Ascending aorta (tissue), 2 donors: ENCODE measurements at regions not wholly inside any gene's neighbourhood (a gene's known extent, or its start where the extent isn't known, plus 50 kb on each side); places are given as distances from the start of the nearest gene placed in this dataset.

Experiments used
- DNase-seq, 2 donors: peaks; one replicate each; pipeline ENCODE4 v3.0.0-alpha.2; 2019; ENCODE audit warnings: low spot score in 2 of 2
- H3K27ac ChIP-seq, 2 donors: fragments of 200-600 bp; sonication (generic); one replicate each; pipeline ENCODE4 v1.5.1; 2016 to 2017; ENCODE audit warnings: mild to moderate bottlenecking in 1 of 2
- H3K27me3 ChIP-seq: fragments of 200-600 bp; sonication (generic); one replicate; pipeline ENCODE4 v1.5.1; 2017
- H3K36me3 ChIP-seq, 2 donors: fragments of 200-600 bp; sonication (generic); one replicate each; pipeline ENCODE4 v1.5.1; 2016
- H3K4me1 ChIP-seq, 2 donors: fragments of 200-600 bp; sonication (generic); one replicate each; pipeline ENCODE4 v1.5.1; 2016 to 2017; ENCODE audit warnings: mild to moderate bottlenecking in 1 of 2
- H3K4me3 ChIP-seq, 2 donors: fragments of 200-600 bp; sonication (generic); one replicate each; pipeline ENCODE4 v1.5.1; 2016 to 2017; ENCODE audit warnings: mild to moderate bottlenecking in 1 of 2
- H3K9me3 ChIP-seq, 2 donors: fragments of 200-600 bp; sonication (generic); one replicate each; pipeline ENCODE4 v1.5.1; 2016
- intact Hi-C: fragments of 100-400 bp; cut with DNase I; formaldehyde crosslinking; loops from one replicate; pipeline ENCODE4 v1.15.1; 2023
- TF ChIP-seq, protein P1 (sequence below), 3 experiments: fragments of 200-600 bp in 2 of 3; fragments of 450-650 bp in 1 of 3; sonication (generic) in 2 of 3; IDR thresholded peaks; one replicate each; pipeline ENCODE4 v1.5.1; 2016 to 2019; ENCODE audit warnings: antibody characterized with exemption in 3 of 3, mild to moderate bottlenecking in 1 of 3, moderate library complexity in 1 of 3

DNA sequence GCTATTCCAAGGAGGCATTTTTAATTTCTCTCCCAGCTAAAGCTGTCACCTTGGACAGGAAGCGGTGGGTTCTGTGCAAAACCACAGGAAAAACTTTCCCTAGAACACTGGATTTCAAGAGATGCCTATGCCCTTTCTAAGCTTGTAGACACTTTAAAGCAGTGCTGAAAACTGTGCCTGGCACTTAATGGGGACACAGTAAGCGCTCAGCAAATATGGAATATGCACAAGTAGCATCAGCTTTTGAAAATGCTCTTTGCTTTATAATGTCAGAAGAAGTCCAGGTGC lies 50.9 kb upstream of the TARBP1 start:
- H3K4me3 ChIP-seq: no peak overlapping the region

DNA sequence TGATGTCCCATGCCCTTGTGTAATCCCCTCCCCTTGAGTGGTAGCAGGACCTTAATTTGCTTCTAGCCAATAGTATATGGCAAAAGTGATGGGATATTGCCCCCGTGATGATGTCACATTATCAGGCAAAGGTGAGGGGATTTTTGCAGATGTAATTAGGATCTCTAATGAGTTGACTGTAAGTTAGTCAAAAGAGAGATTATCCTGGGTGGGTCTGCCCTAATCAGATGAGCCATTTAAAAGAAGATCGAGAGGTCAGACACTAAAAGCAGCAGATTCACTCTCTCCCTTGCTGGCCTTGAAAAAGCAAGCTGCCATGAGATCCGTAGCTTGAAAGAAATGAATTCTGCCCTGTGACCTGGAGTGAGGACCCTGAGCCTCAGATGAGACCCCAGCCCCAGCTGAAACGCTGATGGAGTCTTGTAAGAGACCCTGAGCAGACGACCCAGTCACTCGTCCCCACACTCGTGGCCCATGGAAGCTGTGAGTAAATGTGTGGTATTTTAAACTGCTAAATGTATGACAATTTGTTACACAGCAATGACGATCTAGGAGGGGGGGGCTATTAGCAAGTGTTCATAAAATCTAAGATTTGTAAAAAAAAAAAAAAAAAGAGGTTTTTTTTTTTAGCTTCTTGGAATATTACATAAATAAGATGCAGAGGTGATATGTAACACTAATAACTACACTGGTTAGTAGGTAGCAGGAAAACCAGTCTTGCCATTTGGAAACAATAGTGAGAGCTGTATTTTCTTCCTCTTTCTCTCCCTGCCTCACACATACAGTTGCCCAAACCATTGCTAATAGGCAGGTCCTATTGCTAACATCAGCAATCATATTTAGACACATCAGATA lies 50.3 kb upstream of the TARBP1 start:
- intact Hi-C loops: no loop called here

More for the DNA sequence above, 50.9 kb upstream of the TARBP1 start:
- no peaks in the 10 kb centered on the region for H3K9me3 ChIP-seq
- H3K4me1 ChIP-seq: peaks cover 24 to 69% of the 10 kb centered on the region in 2 donors
- TF ChIP-seq, protein P1, sequence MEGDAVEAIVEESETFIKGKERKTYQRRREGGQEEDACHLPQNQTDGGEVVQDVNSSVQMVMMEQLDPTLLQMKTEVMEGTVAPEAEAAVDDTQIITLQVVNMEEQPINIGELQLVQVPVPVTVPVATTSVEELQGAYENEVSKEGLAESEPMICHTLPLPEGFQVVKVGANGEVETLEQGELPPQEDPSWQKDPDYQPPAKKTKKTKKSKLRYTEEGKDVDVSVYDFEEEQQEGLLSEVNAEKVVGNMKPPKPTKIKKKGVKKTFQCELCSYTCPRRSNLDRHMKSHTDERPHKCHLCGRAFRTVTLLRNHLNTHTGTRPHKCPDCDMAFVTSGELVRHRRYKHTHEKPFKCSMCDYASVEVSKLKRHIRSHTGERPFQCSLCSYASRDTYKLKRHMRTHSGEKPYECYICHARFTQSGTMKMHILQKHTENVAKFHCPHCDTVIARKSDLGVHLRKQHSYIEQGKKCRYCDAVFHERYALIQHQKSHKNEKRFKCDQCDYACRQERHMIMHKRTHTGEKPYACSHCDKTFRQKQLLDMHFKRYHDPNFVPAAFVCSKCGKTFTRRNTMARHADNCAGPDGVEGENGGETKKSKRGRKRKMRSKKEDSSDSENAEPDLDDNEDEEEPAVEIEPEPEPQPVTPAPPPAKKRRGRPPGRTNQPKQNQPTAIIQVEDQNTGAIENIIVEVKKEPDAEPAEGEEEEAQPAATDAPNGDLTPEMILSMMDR (IDR thresholded peaks at IDR 0.05): no peak
- peak overlapping the region; percentile 95 to 99 for H3K27ac ChIP-seq
- no peaks in the 10 kb centered on the region for H3K36me3 ChIP-seq
- no peaks in the 10 kb centered on the region for H3K27me3 ChIP-seq
- intact Hi-C loops: loop anchor here (5.0 kb wide), 2 partner anchors 387 to 452 kb away; no protein-coding TSS in a partner anchor
- no peak for DNase-seq

More for the DNA sequence above, 50.3 kb upstream of the TARBP1 start:
- no peaks in the 10 kb centered on the region for H3K27me3 ChIP-seq
- peak overlapping the region; percentile 95 to 99 for H3K27ac ChIP-seq
- H3K4me1 ChIP-seq: peaks cover 19 to 67% of the 10 kb centered on the region in 2 donors
- H3K9me3 ChIP-seq: no peaks in the 10 kb centered on the region
- no peak for DNase-seq
- no peaks in the 10 kb centered on the region for H3K36me3 ChIP-seq
- TF ChIP-seq, protein P1 (IDR thresholded peaks at IDR 0.05): no peak
- H3K4me3 ChIP-seq: no peak overlapping the region
